Ammon's horn (tissue), 1 donor: ENCODE measurements at regions not wholly inside any gene's neighbourhood (a gene's known extent, or its start where the extent isn't known, plus 50 kb on each side); places are given as distances from the start of the nearest gene placed in this dataset.

Source experiments
- DNase-seq: peaks from one replicate; pipeline ENCODE4 v3.0.0-alpha.2; 2016; ENCODE audit warnings: low spot score

DNA sequence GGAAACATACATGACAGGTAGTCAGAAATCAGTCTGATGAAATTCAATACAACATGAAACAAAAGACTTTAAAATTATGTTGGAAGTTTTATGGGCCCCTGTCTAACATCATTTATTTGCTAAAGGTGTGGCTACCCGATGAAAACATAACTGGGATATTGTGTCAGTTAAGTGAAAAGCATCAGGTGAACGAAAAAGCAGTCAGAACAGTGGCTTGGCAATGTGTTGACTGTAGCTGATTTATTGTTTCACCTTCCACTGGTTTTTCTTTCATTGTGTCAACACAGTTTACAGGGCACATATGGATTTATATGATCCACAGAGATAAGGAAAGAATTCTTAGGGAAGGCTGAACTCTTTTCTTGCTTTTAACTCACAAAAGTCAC lies 429.6 kb upstream of the ZNF608 start:
- no peak for DNase-seq

- no peak for DNase-seq
Observed at GRCh38 chr5:125177340-125177739, 430.9 kb upstream of the ZNF608 start.

DNA sequence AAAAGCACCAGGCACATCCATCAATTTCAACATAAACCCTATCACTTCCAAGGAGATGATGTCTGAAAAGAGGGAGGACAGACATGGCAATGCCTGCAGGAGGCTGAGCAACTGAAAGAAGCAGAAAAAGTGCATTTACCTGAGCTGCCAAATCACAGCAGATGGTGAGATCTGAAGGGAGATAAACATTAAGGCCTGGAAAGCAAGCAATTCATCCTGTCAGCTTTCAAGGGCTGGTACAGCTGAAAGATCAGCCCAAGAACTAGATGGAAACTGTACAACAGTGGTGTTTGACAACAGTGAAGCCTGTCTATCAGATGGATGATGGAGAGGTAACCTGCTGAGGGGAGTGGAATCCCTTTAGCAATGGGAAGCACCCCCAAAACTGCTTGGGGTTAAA lies 433.2 kb upstream of the ZNF608 start:
- no peak for DNase-seq

GRCh38 chr5:125180231-125180829 lies 433.9 kb upstream of the ZNF608 start:
- no peak for DNase-seq

GRCh38 chr5:125181159-125181558 lies 434.7 kb upstream of the ZNF608 start:
- DNase-seq, result no peak

GRCh38 chr5:125181955-125182354 lies 435.5 kb upstream of the ZNF608 start:
- no peak for DNase-seq

DNA sequence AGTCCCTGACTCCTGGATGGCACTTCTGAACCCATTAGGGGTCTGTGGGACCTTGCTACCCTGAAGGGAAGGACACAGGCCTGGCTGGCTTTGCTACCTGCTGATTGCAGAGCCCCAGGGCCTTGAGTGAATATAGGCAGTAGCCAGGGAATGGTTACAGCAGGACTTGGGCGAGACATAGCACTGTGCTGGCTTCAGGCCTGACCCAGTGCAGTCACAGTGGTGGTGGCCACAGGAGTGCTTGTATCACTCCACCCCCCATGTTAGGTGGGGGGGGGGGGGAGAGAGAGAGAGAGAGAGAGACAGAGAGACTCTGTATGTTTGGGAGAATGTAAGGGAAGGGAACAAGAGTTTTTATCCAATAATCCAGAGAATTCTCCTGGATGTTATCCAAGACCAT lies 439.3 kb upstream of the ZNF608 start:
- DNase-seq, result no peak

DNA sequence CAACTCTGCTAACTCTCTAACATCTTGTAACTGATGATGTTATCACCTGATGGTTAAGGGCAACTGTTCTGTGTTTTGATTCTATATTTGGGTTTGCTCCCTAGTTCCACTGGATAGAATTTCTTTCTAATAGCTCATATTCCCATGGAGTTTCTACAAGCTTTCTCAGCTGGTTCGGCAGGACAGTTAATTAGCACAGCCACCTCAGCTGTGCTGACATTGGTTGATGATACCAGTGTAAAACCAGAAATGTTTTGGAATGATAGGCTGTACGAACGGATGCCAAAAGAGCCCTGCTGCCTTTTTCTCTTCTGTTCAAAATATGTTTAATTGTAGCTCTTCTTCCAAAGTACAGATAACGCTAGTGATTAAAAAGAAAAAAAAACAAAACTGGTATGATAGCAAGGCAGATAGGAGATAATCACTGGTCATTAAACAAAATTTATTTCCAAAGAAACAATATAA lies 440.5 kb upstream of the ZNF608 start:
- no peak for DNase-seq

DNA sequence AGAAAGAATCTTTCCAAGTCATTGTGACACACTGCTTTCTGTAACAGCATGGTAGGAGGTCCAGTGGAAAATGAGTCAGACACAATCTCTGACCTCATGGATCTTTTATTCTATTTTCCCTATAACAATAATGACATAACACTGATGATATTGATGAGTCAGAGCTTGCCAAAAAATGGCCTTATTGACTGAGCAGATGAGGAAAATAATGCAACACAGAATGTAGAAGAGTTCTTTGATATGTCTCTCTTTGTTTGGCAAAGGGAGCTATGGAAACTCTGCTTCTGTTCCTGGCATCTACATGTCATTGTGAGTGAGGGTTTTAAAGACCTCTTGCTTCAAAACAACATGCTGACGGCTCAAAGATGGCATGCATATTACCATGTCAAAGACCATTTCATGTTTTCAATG lies 443.1 kb upstream of the ZNF608 start:
- no peak for DNase-seq

DNA sequence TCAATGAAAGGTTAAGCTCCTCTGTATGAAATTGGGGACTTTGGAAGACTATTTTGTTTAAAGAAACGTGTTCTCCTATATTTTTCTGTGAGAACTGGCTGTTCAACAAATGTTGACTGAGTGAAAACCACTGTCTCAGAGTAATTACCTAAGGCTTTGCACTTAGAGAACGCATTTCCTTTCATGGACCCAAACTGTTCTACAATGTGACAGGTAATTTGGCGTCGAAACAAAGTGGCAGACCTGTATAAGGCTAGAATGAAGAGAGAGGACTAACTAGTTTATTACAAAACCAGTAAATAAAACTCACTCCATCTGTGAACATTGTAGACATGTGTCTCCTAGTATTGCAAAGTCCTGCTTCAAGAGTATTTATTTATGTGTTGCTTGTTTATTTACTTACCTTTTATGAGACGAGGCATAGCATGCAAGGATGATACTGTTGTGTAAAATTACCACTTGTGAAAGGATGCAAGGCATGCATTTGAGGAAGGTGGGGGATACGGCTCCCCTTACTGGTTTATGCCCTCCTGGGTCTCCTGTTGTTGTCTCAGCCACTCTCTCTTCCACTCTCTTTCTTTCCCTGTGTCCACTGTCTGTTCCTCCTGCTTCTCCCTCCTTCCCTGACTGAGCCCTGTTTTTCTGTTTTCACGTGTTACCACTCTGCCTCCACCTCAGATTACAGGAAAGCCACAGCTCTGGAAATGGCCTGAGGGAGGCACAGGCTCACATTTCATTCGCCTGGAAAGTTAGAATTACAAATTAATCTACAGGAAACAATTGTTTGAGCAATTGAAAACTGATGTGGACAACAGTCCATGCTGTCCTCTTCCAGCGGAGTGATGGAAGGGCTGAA lies 444.0 kb upstream of the ZNF608 start:
- DNase-seq, result no peak

DNA sequence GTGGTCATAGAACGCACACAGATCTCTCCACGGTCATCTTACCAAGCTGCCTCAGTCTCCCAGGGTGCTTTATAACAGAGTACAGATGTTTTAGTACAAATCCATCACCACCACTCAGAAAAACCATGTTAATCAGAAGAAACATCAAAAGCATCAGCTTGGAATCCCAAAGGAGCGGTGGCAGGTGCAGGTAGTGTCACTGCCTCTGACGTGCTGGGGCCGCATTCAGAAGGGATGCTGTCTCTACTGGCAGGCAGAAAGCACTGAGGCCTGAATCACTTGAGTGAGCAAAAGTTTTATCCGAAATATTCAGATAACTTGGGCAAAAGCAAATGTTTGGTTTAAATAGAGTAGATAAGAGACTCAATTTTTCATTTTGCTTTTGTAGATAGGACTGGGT lies 448.4 kb upstream of the ZNF608 start:
- DNase-seq, result no peak

GRCh38 chr5:125196481-125197111 lies 450.2 kb upstream of the ZNF608 start:
- DNase-seq, result peak; percentile 54

DNA sequence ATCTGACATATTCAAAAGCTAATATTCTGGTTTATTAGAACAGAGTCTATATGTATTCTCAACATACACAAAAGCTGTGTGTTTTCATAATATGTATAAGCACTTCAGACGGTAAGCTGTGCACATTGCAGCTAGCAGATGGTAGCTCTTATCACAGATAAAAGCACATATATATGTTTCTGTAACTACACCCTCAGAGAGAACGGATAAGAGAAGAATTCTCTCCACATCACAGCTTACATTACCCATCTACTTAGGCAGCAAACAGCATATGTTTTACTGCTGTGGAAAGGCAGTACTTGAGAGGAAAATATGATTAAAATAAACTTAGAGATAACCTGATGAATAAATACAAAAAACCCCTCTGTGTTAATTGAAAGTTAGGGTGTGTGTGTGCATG lies 450.9 kb upstream of the ZNF608 start:
- no peak for DNase-seq

GRCh38 chr5:125198270-125198974 lies 452.0 kb upstream of the ZNF608 start:
- DNase-seq, result peak; percentile 89

DNA sequence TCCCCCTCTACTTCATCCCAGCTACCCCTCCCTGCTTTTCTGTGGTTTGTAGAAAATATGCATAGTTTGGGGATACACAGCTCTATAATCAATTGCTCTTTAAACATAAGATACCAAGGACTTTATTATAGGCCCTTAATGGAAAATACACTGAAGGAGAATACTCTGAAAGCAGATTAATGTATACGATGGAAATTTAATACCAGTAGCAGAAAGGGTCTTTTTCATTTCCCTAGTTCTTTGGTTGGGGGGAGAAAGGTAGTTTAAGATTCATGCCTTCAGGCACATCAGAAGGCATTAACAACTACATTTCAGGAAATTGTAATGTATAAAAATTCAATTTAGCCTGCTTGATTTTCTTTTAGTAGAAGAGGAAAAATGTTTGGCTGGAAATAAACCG lies 452.9 kb upstream of the ZNF608 start:
- no peak for DNase-seq

GRCh38 chr5:125199968-125200865 lies 453.8 kb upstream of the ZNF608 start:
- peak; percentile 72 for DNase-seq

- no peak for DNase-seq
Observed at GRCh38 chr5:125200866-125201373, 454.5 kb upstream of the ZNF608 start.

DNA sequence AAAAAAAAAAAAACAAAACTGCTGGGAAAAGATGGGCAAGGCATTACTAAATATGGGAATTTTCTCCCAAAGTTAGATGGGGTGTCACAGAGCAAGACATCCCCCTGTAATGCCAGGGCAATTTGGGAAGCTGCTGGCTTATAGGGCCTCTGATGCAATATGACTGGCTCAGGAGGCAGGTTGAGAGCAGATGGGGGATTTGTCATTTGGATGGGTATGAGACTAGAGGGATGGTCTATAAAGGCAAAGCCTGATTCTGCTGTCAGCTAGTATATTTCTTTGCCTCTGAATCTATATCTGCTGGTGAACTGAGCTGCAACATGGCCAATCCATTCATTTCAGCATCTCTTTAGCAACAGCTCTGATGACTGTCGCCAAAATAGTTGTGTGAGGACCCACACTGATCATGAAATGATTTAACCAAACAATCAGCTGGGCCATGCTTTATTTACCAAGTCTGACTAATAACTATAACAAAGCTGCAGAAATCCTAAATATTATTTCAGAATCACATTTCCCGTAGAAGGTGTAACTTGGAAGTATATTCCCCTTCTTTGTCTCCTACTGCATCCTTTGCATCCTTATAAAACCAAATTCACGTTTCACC lies 455.1 kb upstream of the ZNF608 start:
- no peak for DNase-seq

GRCh38 chr5:125202353-125202752 lies 455.9 kb upstream of the ZNF608 start:
- no peak for DNase-seq

GRCh38 chr5:125202871-125203438 lies 456.5 kb upstream of the ZNF608 start:
- no peak for DNase-seq
